GM18498 (cell line): ENCODE measurements at regions not wholly inside any gene's neighbourhood (a gene's known extent, or its start where the extent isn't known, plus 50 kb on each side); places are given as distances from the start of the nearest gene placed in this dataset.
"Not testable (repeated sequence)": the region's sequence is repeated elsewhere in the genome, so short reads cannot be mapped to it uniquely, and the experiment has no call there.

Experiments
- ATAC-seq: cut with Tn5 transposase; IDR thresholded peaks from one replicate; pipeline ENCODE4 v1.9.1; 2021; ENCODE audit warnings: mild to moderate bottlenecking, moderate library complexity; ENCODE audit not compliant: unreplicated experiment

GRCh38 chr3:31179768-31180167, 285.3 kb upstream of the GADL1 start:
- no peak for ATAC-seq

- no peak for ATAC-seq
Measured at GRCh38 chr3:31180274-31180673, 285.8 kb upstream of the GADL1 start.

GRCh38 chr3:31181661-31182060, 287.2 kb upstream of the GADL1 start:
- no peak for ATAC-seq

- no peak for ATAC-seq
Measured at GRCh38 chr3:31182661-31183060, 288.2 kb upstream of the GADL1 start.

- no peak for ATAC-seq
Measured at GRCh38 chr3:31184261-31185061, 290.0 kb upstream of the GADL1 start.

GRCh38 chr3:31185062-31185357, 290.5 kb upstream of the GADL1 start:
- ATAC-seq: no peak

- no peak for ATAC-seq
Measured at GRCh38 chr3:31186041-31186440, 291.6 kb upstream of the GADL1 start.

- no peak for ATAC-seq
Measured at GRCh38 chr3:31187380-31187779, 292.9 kb upstream of the GADL1 start.

GRCh38 chr3:31188112-31188511, 293.7 kb upstream of the GADL1 start:
- no peak for ATAC-seq

GRCh38 chr3:31189330-31189729, 294.9 kb upstream of the GADL1 start:
- ATAC-seq: no peak

- ATAC-seq: no peak
Measured at GRCh38 chr3:31189971-31190370, 295.5 kb upstream of the GADL1 start.

- ATAC-seq: no peak
Measured at GRCh38 chr3:31191354-31191753, 296.9 kb upstream of the GADL1 start.

GRCh38 chr3:31193429-31193828, 299.0 kb upstream of the GADL1 start:
- no peak for ATAC-seq

GRCh38 chr3:31193871-31194270, 299.4 kb upstream of the GADL1 start:
- no peak for ATAC-seq

GRCh38 chr3:31196261-31196660, 301.8 kb upstream of the GADL1 start:
- ATAC-seq: no peak

GRCh38 chr3:31196881-31197364, 302.5 kb upstream of the GADL1 start:
- no peak for ATAC-seq

GRCh38 chr3:31197941-31198340, 303.5 kb upstream of the GADL1 start:
- ATAC-seq: no peak

- ATAC-seq: no peak
Measured at GRCh38 chr3:31198890-31199289, 304.4 kb upstream of the GADL1 start.

GRCh38 chr3:31203960-31204795, 309.7 kb upstream of the GADL1 start:
- ATAC-seq: no peak

GRCh38 chr3:31204796-31205056, 310.3 kb upstream of the GADL1 start:
- ATAC-seq: not testable (repeated sequence)

GRCh38 chr3:31210068-31210645, 315.7 kb upstream of the GADL1 start:
- no peak for ATAC-seq

GRCh38 chr3:31213869-31214486, 318.7 kb upstream of the STT3B start:
- ATAC-seq: peak; percentile 57
